CD14-positive monocyte (primary cell): ENCODE measurements at regions not wholly inside any gene's neighbourhood (a gene's known extent, or its start where the extent isn't known, plus 50 kb on each side); places are given as distances from the start of the nearest gene placed in this dataset.
"Not testable (repeated sequence)": the region's sequence is repeated elsewhere in the genome, so short reads cannot be mapped to it uniquely, and the experiment has no call there.

Source experiments
- DNase-seq, 3 donors: peaks; one replicate each; pipeline ENCODE4 v3.0.0-alpha.2; 2011 to 2022
- H2AFZ ChIP-seq: 2 replicates; pipeline ENCODE4 v1.6.0; 2012; ENCODE audit warnings: mild to moderate bottlenecking, low read depth, low read length, inconsistent platforms; ENCODE audit not compliant: insufficient read depth, poor library complexity, severe bottlenecking
- H3K27ac ChIP-seq, 2 donors: 1 replicate in 1 of 2; 2 replicates in 1 of 2; pipeline ENCODE4 v1.5.1; 2012 to 2013; ENCODE audit warnings: low read length in 2 of 2, control low read depth in 1 of 2, inconsistent platforms in 1 of 2, low read depth in 1 of 2, mild to moderate bottlenecking in 1 of 2
- H3K27me3 ChIP-seq, 2 donors: one replicate each; pipeline versions ENCODE4 v1.6.0 to v1.6.1; 2011 to 2013; ENCODE audit warnings: low read length in 2 of 2; ENCODE audit not compliant: control insufficient read depth in 2 of 2, insufficient read depth in 2 of 2
- H3K36me3 ChIP-seq, 2 donors: replicated peaks in 1 of 2; 1 replicate in 1 of 2; 2 replicates in 1 of 2; pipeline versions ENCODE4 v1.5.1 to v1.6.1; 2012 to 2013; ENCODE audit warnings: low read length in 2 of 2, control low read depth in 1 of 2, inconsistent platforms in 1 of 2, mild to moderate bottlenecking in 1 of 2; ENCODE audit not compliant: insufficient read depth in 2 of 2, control insufficient read depth in 1 of 2
- H3K4me1 ChIP-seq, 2 donors: 1 replicate in 1 of 2; 2 replicates in 1 of 2; pipeline versions ENCODE4 v1.5.1 to v1.6.1; 2012 to 2013; ENCODE audit warnings: low read length in 2 of 2, control low read depth in 1 of 2, inconsistent platforms in 1 of 2, mild to moderate bottlenecking in 1 of 2, moderate library complexity in 1 of 2; ENCODE audit not compliant: insufficient read depth in 2 of 2, control insufficient read depth in 1 of 2
- H3K4me2 ChIP-seq: replicated peaks from 2 replicates; pipeline ENCODE3; 2012; ENCODE audit warnings: low read length, moderate library complexity, mild to moderate bottlenecking; ENCODE audit not compliant: poor library complexity, severe bottlenecking; ENCODE audit errors: extremely low read depth
- H3K4me3 ChIP-seq, 3 experiments: fragments of 200-600 bp in 1 of 3; sonication (generic) in 1 of 3; replicated peaks in 1 of 3; 1 replicate in 2 of 3; 2 replicates in 1 of 3; pipeline ENCODE4 v1.5.1; 2011 to 2013; ENCODE audit warnings: low read length in 3 of 3, mild to moderate bottlenecking in 3 of 3, control low read depth in 2 of 3, low read depth in 2 of 3, inconsistent platforms in 1 of 3, moderate library complexity in 1 of 3
- H3K79me2 ChIP-seq: 2 replicates; pipeline ENCODE4 v1.6.0; 2012; ENCODE audit warnings: mild to moderate bottlenecking, control low read depth, inconsistent platforms, low read length, moderate library complexity; ENCODE audit not compliant: insufficient read depth
- H3K9ac ChIP-seq: 2 replicates; pipeline ENCODE4 v1.6.0; 2017; ENCODE audit warnings: low read length, mild to moderate bottlenecking; ENCODE audit not compliant: insufficient read depth, poor library complexity, severe bottlenecking
- H3K9me3 ChIP-seq, 2 donors: replicated peaks in 1 of 2; 1 replicate in 1 of 2; 2 replicates in 1 of 2; pipeline versions ENCODE4 v1.5.1 to v1.6.1; 2012 to 2013; ENCODE audit warnings: low read length in 2 of 2, control low read depth in 1 of 2; ENCODE audit not compliant: control insufficient read depth in 1 of 2, insufficient read depth in 1 of 2
- H4K20me1 ChIP-seq: 2 replicates; pipeline ENCODE4 v1.6.0; 2012; ENCODE audit warnings: mild to moderate bottlenecking, low read length, control low read depth, moderate library complexity; ENCODE audit not compliant: insufficient read depth
- H3K27ac Mint-ChIP-seq, 7 donors: one replicate each; pipeline ENCODE4 v1.8.0; 2020; ENCODE audit warnings: mild to moderate bottlenecking in 7 of 7, mixed read lengths in 7 of 7, moderate library complexity in 6 of 7, inconsistent platforms in 2 of 7
- H3K27me3 Mint-ChIP-seq, 3 donors: one replicate each; pipeline ENCODE4 v1.8.0; 2021 to 2022; ENCODE audit warnings: low read depth in 3 of 3, mild to moderate bottlenecking in 3 of 3, mixed read lengths in 3 of 3, moderate library complexity in 3 of 3, inconsistent platforms in 1 of 3
- H3K36me3 Mint-ChIP-seq, 2 donors: one replicate each; pipeline ENCODE4 v1.8.0; 2020; ENCODE audit warnings: mixed read lengths in 2 of 2, inconsistent platforms in 1 of 2, mild to moderate bottlenecking in 1 of 2
- H3K4me1 Mint-ChIP-seq: one replicate; pipeline ENCODE4 v1.8.0; 2020; ENCODE audit warnings: mild to moderate bottlenecking, mixed read lengths
- H3K4me3 Mint-ChIP-seq, 2 donors: one replicate each; pipeline ENCODE4 v1.8.0; 2020; ENCODE audit warnings: mild to moderate bottlenecking in 2 of 2, mixed read lengths in 2 of 2, moderate library complexity in 1 of 2
- H3K9me3 Mint-ChIP-seq, 7 donors: one replicate each; pipeline ENCODE4 v1.8.0; 2020 to 2022; ENCODE audit warnings: mixed read lengths in 7 of 7, mild to moderate bottlenecking in 6 of 7, moderate library complexity in 6 of 7, inconsistent platforms in 2 of 7
- CTCF ChIP-seq: fragments of 200-600 bp; IDR thresholded peaks from one replicate; pipeline ENCODE4 v1.8.0; 2022; ENCODE audit warnings: antibody characterized with exemption, mild to moderate bottlenecking
- WGBS: methylation state at CpG from one replicate; pipeline ENCODE4 v1.1.5; 2013; ENCODE audit warnings: missing lambda C conversion rate; ENCODE audit not compliant: insufficient coverage; 5-methylcytosine and 5-hydroxymethylcytosine counted together
- intact Hi-C, 2 donors: fragments of 100-400 bp; cut with micrococcal nuclease; formaldehyde crosslinking; loops; one replicate each; pipeline versions ENCODE4 v1.15.0 to v1.15.1; 2023

- Histone ChIP-seq H3K27ac (peak overlapping the region; percentile 69 to 86), H3K4me1 (peaks cover 25 to 35% of the 10 kb centered on the region in 2 donors), H3K36me3 (no peaks in the 10 kb centered on the region), H3K4me3 (peak overlapping the region; percentile 53 to 91 (median 84)), H3K27me3 (no peaks in the 10 kb centered on the region), H3K9ac (peak overlapping the region; percentile 63), H3K79me2 (no peaks in the 10 kb centered on the region), H3K9me3 (peaks cover 25 to 28% of the 10 kb centered on the region in 2 donors), H2AFZ (peak overlapping the region; percentile 78), H3K4me2 (peak overlapping the region; percentile 78), H4K20me1 (no peaks in the 10 kb centered on the region)
- WGBS = 50% methylated on average over 2 of the region's 11 CpGs
- Mint-ChIP-seq H3K4me1 (peaks cover 28% of the 10 kb centered on the region), H3K27me3 (peaks cover 0 to 3% (median 1%) of the 10 kb centered on the region in 3 donors), H3K9me3 (peaks cover 10 to 33% (median 25%) of the 10 kb centered on the region in 7 donors), H3K36me3 (peaks cover 0 to 4% of the 10 kb centered on the region in 2 donors), H3K4me3 (peak overlapping the region; percentile 77 to 86), H3K27ac (peak overlapping the region; percentile 79 to 96 (median 91))
- intact Hi-C loops = loop anchor here (5.0 kb wide), 3 partner anchors 177 to 477 kb away; no protein-coding TSS in a partner anchor
- no peak for TF ChIP-seq CTCF
- DNase-seq = peak; percentile 46 to 59 (median 52)
Observed at GRCh38 chr12:14239935-14240872, 125.3 kb upstream of the ATF7IP start.

- intact Hi-C loops = no loop called here
- Histone ChIP-seq H3K4me1 (peaks cover 29 to 41% of the 10 kb centered on the region in 2 donors), H3K4me3 (no peak overlapping the region), H4K20me1 (no peaks in the 10 kb centered on the region), H3K4me2 (no peak overlapping the region), H3K36me3 (no peaks in the 10 kb centered on the region), H3K9me3 (peaks cover 25 to 28% of the 10 kb centered on the region in 2 donors), H3K27me3 (no peaks in the 10 kb centered on the region), H3K27ac (peak overlapping the region in 1 of 2 donors; percentile 86), H3K9ac (no peak overlapping the region), H2AFZ (peak overlapping the region; percentile 78), H3K79me2 (no peaks in the 10 kb centered on the region)
- peaks cover 30% of the 10 kb centered on the region for H3K4me1 Mint-ChIP-seq
- peak overlapping the region in 1 of 2 donors; percentile 35 for H3K4me3 Mint-ChIP-seq
- peak overlapping the region in 4 of 7 donors; percentile 43 to 96 (median 88) for H3K27ac Mint-ChIP-seq
- H3K36me3 Mint-ChIP-seq = peaks cover 0 to 4% of the 10 kb centered on the region in 2 donors
- peaks cover 0 to 3% (median 1%) of the 10 kb centered on the region in 3 donors for H3K27me3 Mint-ChIP-seq
- DNase-seq = no peak
- peaks cover 10 to 33% (median 25%) of the 10 kb centered on the region in 7 donors for H3K9me3 Mint-ChIP-seq
- TF ChIP-seq CTCF = no peak
- 0% methylated on average over 1 of the region's 4 CpGs for WGBS
Observed at GRCh38 chr12:14240873-14241220, 124.6 kb upstream of the ATF7IP start.

- Mint-ChIP-seq H3K4me1 (peaks cover 30% of the 10 kb centered on the region), H3K9me3 (peaks cover 10 to 33% (median 25%) of the 10 kb centered on the region in 7 donors)
- H3K36me3 ChIP-seq, H3K79me2 ChIP-seq, intact Hi-C loops, H3K27me3 ChIP-seq, H3K27me3 Mint-ChIP-seq, DNase-seq, H3K4me3 ChIP-seq, H2AFZ ChIP-seq, H3K36me3 Mint-ChIP-seq, H3K4me3 Mint-ChIP-seq, H3K27ac ChIP-seq, H3K9ac ChIP-seq, H3K4me2 ChIP-seq, H3K27ac Mint-ChIP-seq, H4K20me1 ChIP-seq: not testable (repeated sequence)
- Histone ChIP-seq H3K9me3 (peaks cover 25 to 28% of the 10 kb centered on the region in 2 donors), H3K4me1 (peaks cover 29 to 41% of the 10 kb centered on the region in 2 donors)
- WGBS = 100% methylated on average over 1 of the region's 6 CpGs
Observed at GRCh38 chr12:14242825-14243224, 122.7 kb upstream of the ATF7IP start.
